T-helper 2 cell treated with Interferon-gamma antibody and Interleukin-4, amounts not matched to agents 100 ng/mL and 5 ng/mL, for 36 hours (primary cell): ENCODE measurements at regions not wholly inside any gene's neighbourhood (a gene's known extent, or its start where the extent isn't known, plus 50 kb on each side); places are given as distances from the start of the nearest gene placed in this dataset.

Source experiments
- intact Hi-C: fragments of 100-400 bp; cut with micrococcal nuclease; formaldehyde crosslinking; loops from one replicate; pipeline ENCODE4 v1.15.1; 2023

DNA sequence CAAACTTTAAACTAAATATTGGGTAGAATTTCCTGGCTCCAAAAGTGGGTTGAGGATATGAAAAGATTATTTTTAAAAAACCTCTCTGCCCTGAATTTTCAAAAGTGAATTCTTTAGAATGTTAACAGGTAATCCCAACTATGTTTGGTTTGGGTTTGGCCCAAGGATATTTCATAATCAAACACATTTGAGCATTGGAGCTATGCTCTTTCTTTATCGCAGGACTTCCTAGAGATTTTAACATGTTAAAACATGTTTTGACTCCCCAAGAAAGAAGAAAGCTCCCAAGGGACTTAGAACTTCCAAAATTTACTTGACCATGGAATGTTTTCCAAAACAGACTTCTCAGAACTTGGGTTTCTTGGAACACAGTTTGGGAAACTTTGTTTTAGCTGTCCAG is 75.6 kb upstream of the SYNPR start:
- intact Hi-C loops: no loop called here

DNA sequence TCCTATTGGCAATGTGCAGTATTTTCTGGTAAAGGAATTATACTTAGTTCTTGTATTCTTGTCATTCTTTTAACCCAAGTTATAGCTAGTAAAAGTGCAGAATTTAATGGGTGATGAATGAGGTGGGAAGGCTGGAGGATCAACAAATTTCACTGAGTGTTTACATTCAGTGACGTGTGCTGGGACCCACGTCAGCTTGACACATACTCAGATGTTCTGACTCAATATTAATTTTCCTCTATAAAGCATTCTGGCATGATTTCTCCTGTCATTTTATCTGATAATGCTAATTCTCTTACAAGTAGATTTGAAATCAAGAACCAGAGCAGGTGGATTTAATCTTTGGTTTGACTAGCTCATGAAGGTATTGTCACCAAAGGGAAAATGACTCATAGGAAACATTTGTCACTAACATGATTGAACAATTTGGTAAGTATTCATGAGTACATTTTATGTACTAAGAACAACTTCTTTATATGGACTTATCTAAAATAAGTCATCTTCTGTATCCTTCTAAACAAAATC is 71.0 kb upstream of the SYNPR start:
- intact Hi-C loops: no loop called here

DNA sequence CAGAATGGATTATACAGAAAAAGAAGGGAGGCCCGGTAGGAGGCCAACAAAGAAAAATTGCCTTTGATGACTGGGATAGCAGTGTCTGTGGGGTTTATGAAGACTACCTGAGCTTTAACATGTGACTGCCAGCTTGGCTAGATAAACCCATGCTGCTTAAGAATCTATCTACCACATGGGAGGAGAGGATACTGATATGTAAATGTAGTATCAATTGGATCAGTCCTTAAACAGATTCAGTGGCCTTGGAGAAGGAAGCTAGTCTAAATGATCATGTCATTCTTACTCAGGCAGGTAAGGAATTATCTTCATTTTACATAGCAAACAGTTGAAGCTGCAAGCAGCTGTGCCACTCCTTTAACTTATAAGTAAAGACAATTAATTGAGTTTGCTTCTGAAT is 50.0 kb upstream of the SYNPR start:
- intact Hi-C loops: loop anchor here (2.0 kb wide), 1 partner anchor 605 kb away; no protein-coding TSS in a partner anchor
